ENCODE measurements at regions not wholly inside any gene's neighbourhood (a gene's known extent, or its start where the extent isn't known, plus 50 kb on each side); places are given as distances from the start of the nearest gene placed in this dataset.

- TF ChIP-seq, protein P1, sequence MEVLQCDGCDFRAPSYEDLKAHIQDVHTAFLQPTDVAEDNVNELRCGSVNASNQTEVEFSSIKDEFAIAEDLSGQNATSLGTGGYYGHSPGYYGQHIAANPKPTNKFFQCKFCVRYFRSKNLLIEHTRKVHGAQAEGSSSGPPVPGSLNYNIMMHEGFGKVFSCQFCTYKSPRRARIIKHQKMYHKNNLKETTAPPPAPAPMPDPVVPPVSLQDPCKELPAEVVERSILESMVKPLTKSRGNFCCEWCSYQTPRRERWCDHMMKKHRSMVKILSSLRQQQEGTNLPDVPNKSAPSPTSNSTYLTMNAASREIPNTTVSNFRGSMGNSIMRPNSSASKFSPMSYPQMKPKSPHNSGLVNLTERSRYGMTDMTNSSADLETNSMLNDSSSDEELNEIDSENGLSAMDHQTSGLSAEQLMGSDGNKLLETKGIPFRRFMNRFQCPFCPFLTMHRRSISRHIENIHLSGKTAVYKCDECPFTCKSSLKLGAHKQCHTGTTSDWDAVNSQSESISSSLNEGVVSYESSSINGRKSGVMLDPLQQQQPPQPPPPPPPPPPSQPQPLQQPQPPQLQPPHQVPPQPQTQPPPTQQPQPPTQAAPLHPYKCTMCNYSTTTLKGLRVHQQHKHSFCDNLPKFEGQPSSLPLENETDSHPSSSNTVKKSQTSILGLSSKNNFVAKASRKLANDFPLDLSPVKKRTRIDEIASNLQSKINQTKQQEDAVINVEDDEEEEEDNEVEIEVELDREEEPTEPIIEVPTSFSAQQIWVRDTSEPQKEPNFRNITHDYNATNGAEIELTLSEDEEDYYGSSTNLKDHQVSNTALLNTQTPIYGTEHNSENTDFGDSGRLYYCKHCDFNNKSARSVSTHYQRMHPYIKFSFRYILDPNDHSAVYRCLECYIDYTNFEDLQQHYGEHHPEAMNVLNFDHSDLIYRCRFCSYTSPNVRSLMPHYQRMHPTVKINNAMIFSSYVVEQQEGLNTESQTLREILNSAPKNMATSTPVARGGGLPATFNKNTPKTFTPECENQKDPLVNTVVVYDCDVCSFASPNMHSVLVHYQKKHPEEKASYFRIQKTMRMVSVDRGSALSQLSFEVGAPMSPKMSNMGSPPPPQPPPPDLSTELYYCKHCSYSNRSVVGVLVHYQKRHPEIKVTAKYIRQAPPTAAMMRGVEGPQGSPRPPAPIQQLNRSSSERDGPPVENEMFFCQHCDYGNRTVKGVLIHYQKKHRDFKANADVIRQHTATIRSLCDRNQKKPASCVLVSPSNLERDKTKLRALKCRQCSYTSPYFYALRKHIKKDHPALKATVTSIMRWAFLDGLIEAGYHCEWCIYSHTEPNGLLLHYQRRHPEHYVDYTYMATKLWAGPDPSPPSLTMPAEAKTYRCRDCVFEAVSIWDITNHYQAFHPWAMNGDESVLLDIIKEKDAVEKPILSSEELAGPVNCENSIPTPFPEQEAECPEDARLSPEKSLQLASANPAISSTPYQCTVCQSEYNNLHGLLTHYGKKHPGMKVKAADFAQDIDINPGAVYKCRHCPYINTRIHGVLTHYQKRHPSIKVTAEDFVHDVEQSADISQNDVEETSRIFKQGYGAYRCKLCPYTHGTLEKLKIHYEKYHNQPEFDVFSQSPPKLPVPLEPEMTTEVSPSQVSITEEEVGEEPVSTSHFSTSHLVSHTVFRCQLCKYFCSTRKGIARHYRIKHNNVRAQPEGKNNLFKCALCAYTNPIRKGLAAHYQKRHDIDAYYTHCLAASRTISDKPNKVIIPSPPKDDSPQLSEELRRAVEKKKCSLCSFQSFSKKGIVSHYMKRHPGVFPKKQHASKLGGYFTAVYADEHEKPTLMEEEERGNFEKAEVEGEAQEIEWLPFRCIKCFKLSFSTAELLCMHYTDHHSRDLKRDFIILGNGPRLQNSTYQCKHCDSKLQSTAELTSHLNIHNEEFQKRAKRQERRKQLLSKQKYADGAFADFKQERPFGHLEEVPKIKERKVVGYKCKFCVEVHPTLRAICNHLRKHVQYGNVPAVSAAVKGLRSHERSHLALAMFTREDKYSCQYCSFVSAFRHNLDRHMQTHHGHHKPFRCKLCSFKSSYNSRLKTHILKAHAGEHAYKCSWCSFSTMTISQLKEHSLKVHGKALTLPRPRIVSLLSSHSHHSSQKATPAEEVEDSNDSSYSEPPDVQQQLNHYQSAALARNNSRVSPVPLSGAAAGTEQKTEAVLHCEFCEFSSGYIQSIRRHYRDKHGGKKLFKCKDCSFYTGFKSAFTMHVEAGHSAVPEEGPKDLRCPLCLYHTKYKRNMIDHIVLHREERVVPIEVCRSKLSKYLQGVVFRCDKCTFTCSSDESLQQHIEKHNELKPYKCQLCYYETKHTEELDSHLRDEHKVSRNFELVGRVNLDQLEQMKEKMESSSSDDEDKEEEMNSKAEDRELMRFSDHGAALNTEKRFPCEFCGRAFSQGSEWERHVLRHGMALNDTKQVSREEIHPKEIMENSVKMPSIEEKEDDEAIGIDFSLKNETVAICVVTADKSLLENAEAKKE (CRISPR knock-in tag; IDR thresholded peaks at IDR 0.05): no peak
- TF ChIP-seq, protein P2, sequence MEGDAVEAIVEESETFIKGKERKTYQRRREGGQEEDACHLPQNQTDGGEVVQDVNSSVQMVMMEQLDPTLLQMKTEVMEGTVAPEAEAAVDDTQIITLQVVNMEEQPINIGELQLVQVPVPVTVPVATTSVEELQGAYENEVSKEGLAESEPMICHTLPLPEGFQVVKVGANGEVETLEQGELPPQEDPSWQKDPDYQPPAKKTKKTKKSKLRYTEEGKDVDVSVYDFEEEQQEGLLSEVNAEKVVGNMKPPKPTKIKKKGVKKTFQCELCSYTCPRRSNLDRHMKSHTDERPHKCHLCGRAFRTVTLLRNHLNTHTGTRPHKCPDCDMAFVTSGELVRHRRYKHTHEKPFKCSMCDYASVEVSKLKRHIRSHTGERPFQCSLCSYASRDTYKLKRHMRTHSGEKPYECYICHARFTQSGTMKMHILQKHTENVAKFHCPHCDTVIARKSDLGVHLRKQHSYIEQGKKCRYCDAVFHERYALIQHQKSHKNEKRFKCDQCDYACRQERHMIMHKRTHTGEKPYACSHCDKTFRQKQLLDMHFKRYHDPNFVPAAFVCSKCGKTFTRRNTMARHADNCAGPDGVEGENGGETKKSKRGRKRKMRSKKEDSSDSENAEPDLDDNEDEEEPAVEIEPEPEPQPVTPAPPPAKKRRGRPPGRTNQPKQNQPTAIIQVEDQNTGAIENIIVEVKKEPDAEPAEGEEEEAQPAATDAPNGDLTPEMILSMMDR (conservative IDR thresholded peaks at IDR 0.05; ENCODE audit: low read depth in 2 of 2): no peak
- TF ChIP-seq, protein P3, sequence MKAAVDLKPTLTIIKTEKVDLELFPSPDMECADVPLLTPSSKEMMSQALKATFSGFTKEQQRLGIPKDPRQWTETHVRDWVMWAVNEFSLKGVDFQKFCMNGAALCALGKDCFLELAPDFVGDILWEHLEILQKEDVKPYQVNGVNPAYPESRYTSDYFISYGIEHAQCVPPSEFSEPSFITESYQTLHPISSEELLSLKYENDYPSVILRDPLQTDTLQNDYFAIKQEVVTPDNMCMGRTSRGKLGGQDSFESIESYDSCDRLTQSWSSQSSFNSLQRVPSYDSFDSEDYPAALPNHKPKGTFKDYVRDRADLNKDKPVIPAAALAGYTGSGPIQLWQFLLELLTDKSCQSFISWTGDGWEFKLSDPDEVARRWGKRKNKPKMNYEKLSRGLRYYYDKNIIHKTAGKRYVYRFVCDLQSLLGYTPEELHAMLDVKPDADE (IDR thresholded peaks at IDR 0.05): no peak
- TF ChIP-seq EZH2 (IDR thresholded peaks at IDR 0.05; ENCODE audit: low read depth, unreplicated experiment): no peak
- no peak for TF ChIP-seq STAT1 (IDR thresholded peaks at IDR 0.05; ENCODE audit: unreplicated experiment)
- TF ChIP-seq JUNB (IDR thresholded peaks at IDR 0.05; ENCODE audit: unreplicated experiment): no peak
- TF ChIP-seq EZH2phosphoT487 (IDR thresholded peaks at IDR 0.05; ENCODE audit: unreplicated experiment): no peak
These were observed 95.1 kb upstream of the DAPK1 start (continued) for GRCh38 chr9:87402537-87402936.
